Ishikawa (cell line): ENCODE measurements at regions not wholly inside any gene's neighbourhood (a gene's known extent, or its start where the extent isn't known, plus 50 kb on each side); places are given as distances from the start of the nearest gene placed in this dataset.

ENCODE experiments used
- CEBPB ChIP-seq: IDR thresholded peaks from 2 replicates; pipeline ENCODE4 v1.6.1; 2012
- CREB1 ChIP-seq: IDR thresholded peaks from 2 replicates; pipeline ENCODE4 v1.6.1; 2012; ENCODE audit warnings: low read depth
- EP300 ChIP-seq: IDR thresholded peaks from 2 replicates; pipeline ENCODE4 v1.6.1; 2012; ENCODE audit warnings: borderline replicate concordance
- FOXM1 ChIP-seq: IDR thresholded peaks from 2 replicates; pipeline ENCODE4 v1.6.1; 2012; ENCODE audit warnings: low read depth, borderline replicate concordance
- MAX ChIP-seq: IDR thresholded peaks from 2 replicates; pipeline ENCODE4 v1.6.1; 2012
- NFIC ChIP-seq: IDR thresholded peaks from 2 replicates; pipeline ENCODE4 v1.6.1; 2012
- RAD21 ChIP-seq: IDR thresholded peaks from 2 replicates; pipeline ENCODE4 v1.6.1; 2012; ENCODE audit warnings: low read depth
- REST ChIP-seq: IDR thresholded peaks from 2 replicates; pipeline ENCODE4 v1.6.1; 2012; ENCODE audit warnings: low read depth, mild to moderate bottlenecking
- TAF1 ChIP-seq: IDR thresholded peaks from 2 replicates; pipeline ENCODE4 v1.6.1; 2012; ENCODE audit warnings: low read depth, mild to moderate bottlenecking
- TCF12 ChIP-seq: IDR thresholded peaks from 2 replicates; pipeline ENCODE4 v1.6.1; 2012; ENCODE audit warnings: low read depth
- TEAD4 ChIP-seq: IDR thresholded peaks from 2 replicates; pipeline ENCODE4 v1.6.1; 2012
- YY1 ChIP-seq: IDR thresholded peaks from 2 replicates; pipeline ENCODE4 v1.6.1; 2012; ENCODE audit warnings: low read depth

GRCh38 chr14:83421711-83422110 is 1888.1 kb upstream of the SEL1L start:
- no peak for TF ChIP-seq FOXM1
- no peak for TF ChIP-seq REST
- TF ChIP-seq TCF12, result no peak
- TF ChIP-seq MAX, result no peak
- no peak for TF ChIP-seq CREB1
- TF ChIP-seq YY1, result no peak
- TF ChIP-seq RAD21, result no peak
- TF ChIP-seq EP300, result no peak
- no peak for TF ChIP-seq TAF1
- TF ChIP-seq CEBPB, result no peak
- no peak for TF ChIP-seq NFIC
- TF ChIP-seq TEAD4, result no peak
